ENCODE measurements at regions not wholly inside any gene's neighbourhood (a gene's known extent, or its start where the extent isn't known, plus 50 kb on each side); places are given as distances from the start of the nearest gene placed in this dataset.

DNA sequence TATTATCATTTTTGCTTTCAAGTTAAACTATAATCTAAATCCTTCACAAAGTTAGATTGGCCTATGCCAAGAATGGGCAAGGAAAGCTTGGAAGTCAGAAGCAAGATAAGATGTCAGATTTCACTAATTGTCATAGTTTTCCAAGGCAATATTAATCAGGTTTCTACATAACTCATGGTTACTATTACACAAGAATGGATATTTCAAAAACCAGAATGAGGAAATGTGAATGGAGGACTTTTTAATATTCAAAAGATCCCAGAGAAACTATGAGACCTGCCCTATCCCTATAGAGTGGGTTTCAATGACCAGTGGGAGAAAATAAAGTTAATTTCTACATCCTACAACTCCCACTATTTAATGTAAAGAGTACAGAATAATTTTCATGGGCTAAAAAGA is 203.2 kb downstream of the CASP12 start:
- DNase-seq (ENCODE audit: low read depth, low spot score) (no peak), FAIRE-seq (no peak)
- Histone ChIP-seq H2AFZ (ENCODE audit: control insufficient read depth, low read length) (no peak overlapping the region), H3K27ac (ENCODE audit: control insufficient read depth, insufficient read depth, low read length) (no peak overlapping the region), H3K9ac (ENCODE audit: control insufficient read depth, extremely low read depth, insufficient read depth, low read length) (no peak overlapping the region), H3K4me3 (ENCODE audit: control insufficient read depth in 2 of 3, extremely low read depth in 1 of 3, insufficient read depth in 2 of 3, low read depth in 1 of 3, low read length in 3 of 3) (no peak overlapping the region), H3K27me3 (ENCODE audit: control insufficient read depth, extremely low read depth, insufficient read depth, low read length) (no peaks in the 10 kb centered on the region), H3K4me2 (ENCODE audit: control insufficient read depth, extremely low read depth, insufficient read depth, low read depth, low read length) (no peak overlapping the region), H4K20me1 (ENCODE audit: control insufficient read depth, extremely low read depth, insufficient read depth, low read length) (no peaks in the 10 kb centered on the region), H3K9me3 (ENCODE audit: control insufficient read depth, low read depth, low read length) (no peaks in the 10 kb centered on the region), H3K36me3 (ENCODE audit: control insufficient read depth in 2 of 2, extremely low read depth in 1 of 2, insufficient read depth in 2 of 2, low read length in 2 of 2) (no peaks in the 10 kb centered on the region), H3K9me1 (ENCODE audit: control insufficient read depth, extremely low read depth, insufficient read depth, low read length) (no peaks in the 10 kb centered on the region), H3K79me2 (ENCODE audit: control insufficient read depth, insufficient read depth, low read length) (no peaks in the 10 kb centered on the region), H3K4me1 (ENCODE audit: control insufficient read depth, extremely low read depth, insufficient read depth, low read length) (no peaks in the 10 kb centered on the region)
- TF ChIP-seq EZH2 (IDR thresholded peaks at IDR 0.05; ENCODE audit: low read length) (no peak), CTCF (optimal IDR thresholded peaks at IDR 0.05 in 1 of 3, IDR thresholded peaks at IDR 0.05 in 1 of 3, conservative IDR thresholded peaks at IDR 0.05 in 1 of 3; ENCODE audit: extremely low read depth in 1 of 3, insufficient read depth in 2 of 3, low read length in 3 of 3) (no peak)
- dilution Hi-C loops (cut with MboI; ENCODE audit: extremely low pct_ligation_motif_present, low sequenced_read_pairs): no loop called here

- Histone ChIP-seq H3K4me2 (ENCODE audit: control insufficient read depth, extremely low read depth, insufficient read depth, low read depth, low read length) (no peak overlapping the region), H3K27me3 (ENCODE audit: control insufficient read depth, extremely low read depth, insufficient read depth, low read length) (no peaks in the 10 kb centered on the region), H3K79me2 (ENCODE audit: control insufficient read depth, insufficient read depth, low read length) (no peaks in the 10 kb centered on the region), H2AFZ (ENCODE audit: control insufficient read depth, low read length) (no peak overlapping the region), H3K4me3 (ENCODE audit: control insufficient read depth in 2 of 3, extremely low read depth in 1 of 3, insufficient read depth in 2 of 3, low read depth in 1 of 3, low read length in 3 of 3) (no peak overlapping the region), H3K27ac (ENCODE audit: control insufficient read depth, insufficient read depth, low read length) (no peak overlapping the region), H3K9me3 (ENCODE audit: control insufficient read depth, low read depth, low read length) (no peaks in the 10 kb centered on the region), H3K9me1 (ENCODE audit: control insufficient read depth, extremely low read depth, insufficient read depth, low read length) (no peaks in the 10 kb centered on the region), H3K36me3 (ENCODE audit: control insufficient read depth in 2 of 2, extremely low read depth in 1 of 2, insufficient read depth in 2 of 2, low read length in 2 of 2) (no peaks in the 10 kb centered on the region), H3K4me1 (ENCODE audit: control insufficient read depth, extremely low read depth, insufficient read depth, low read length) (no peaks in the 10 kb centered on the region), H4K20me1 (ENCODE audit: control insufficient read depth, extremely low read depth, insufficient read depth, low read length) (no peaks in the 10 kb centered on the region), H3K9ac (ENCODE audit: control insufficient read depth, extremely low read depth, insufficient read depth, low read length) (no peak overlapping the region)
- dilution Hi-C loops (cut with MboI; ENCODE audit: extremely low pct_ligation_motif_present, low sequenced_read_pairs): no loop called here
- no peak for TF ChIP-seq CTCF (optimal IDR thresholded peaks at IDR 0.05 in 1 of 3, IDR thresholded peaks at IDR 0.05 in 1 of 3, conservative IDR thresholded peaks at IDR 0.05 in 1 of 3; ENCODE audit: extremely low read depth in 1 of 3, insufficient read depth in 2 of 3, low read length in 3 of 3)
- TF ChIP-seq EZH2 (IDR thresholded peaks at IDR 0.05; ENCODE audit: low read length): no peak
- DNase-seq (ENCODE audit: low read depth, low spot score) (no peak), FAIRE-seq (no peak)
Observed at GRCh38 chr11:104694259-104695064, 203.8 kb downstream of the CASP12 start.
